Right kidney (tissue), 1 donor: ENCODE measurements at regions not wholly inside any gene's neighbourhood (a gene's known extent, or its start where the extent isn't known, plus 50 kb on each side); places are given as distances from the start of the nearest gene placed in this dataset.

Experiments used
- DNase-seq: peaks from one replicate; pipeline ENCODE4 v3.0.0-alpha.2; 2016

GRCh38 chr3:76986876-76987474 lies 52.9 kb upstream of the ROBO2 start:
- DNase-seq: peak; percentile 29
